ENCODE measurements at regions not wholly inside any gene's neighbourhood (a gene's known extent, or its start where the extent isn't known, plus 50 kb on each side); places are given as distances from the start of the nearest gene placed in this dataset.
"Not testable (repeated sequence)": the region's sequence is repeated elsewhere in the genome, so short reads cannot be mapped to it uniquely, and the experiment has no call there.

- DNase-seq (ENCODE audit: low spot score), result no peak
Measured at GRCh38 chr13:26483546-26483945, 73.9 kb upstream of the WASF3 start.

DNA sequence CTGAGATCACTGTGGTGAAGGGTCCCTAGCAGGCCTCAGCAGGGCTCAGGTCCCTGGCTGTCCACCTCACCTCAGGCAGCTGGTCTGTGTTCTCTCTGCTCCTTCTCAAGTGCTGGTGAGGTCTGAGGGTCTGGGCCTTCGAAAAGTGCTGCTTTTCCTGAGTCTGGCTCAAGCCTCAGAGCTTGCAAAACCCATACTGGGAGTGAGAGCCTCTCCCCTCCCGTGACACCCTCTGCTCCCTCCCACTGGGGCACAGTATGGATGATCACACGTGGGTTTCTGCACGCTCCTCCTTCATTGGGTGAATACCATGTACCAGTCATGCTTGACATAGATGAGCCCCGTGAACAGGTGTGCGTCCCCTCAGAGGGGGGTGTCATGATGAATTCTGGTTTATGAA lies 73.3 kb upstream of the WASF3 start:
- DNase-seq (ENCODE audit: low spot score), result no peak

DNA sequence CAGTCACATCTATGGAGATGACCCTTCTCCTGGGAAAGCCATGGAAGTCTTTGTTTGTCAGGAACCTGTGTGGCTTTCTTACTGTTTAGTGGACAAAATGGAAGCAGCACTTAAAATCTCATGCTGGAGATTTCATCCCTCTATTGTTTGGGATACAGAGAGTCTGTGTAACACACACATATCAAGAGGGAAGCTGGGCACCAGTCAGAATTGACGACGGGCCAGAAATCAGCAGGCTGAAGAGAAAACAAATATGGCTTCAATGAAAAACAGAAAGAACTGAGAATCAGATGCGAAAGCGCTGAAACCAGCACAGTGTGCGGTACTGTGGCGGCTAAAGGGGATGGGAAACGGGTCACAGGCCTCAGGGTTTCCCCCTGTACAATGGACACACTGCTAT lies 72.2 kb upstream of the WASF3 start:
- DNase-seq (ENCODE audit: low spot score), result no peak

DNA sequence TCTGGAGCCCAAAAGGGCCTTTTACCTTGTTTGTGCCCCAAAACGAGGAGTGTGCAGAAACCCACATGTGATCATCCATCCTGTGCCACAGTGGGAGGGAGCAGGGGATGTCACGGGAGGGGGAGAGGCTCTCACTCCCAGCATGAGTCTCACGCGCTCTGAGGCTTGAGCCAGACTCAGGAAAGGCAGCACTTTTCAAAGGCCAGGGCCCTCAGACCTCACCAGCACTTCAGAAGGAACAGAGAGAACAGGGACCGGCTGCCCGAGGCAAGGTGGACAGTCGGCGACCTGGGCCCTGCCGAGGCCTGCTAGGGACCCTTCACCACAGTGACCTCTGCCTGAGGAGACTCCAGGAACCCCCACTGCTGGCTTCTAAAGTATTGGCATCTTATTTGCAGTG lies 71.7 kb upstream of the WASF3 start:
- no peak for DNase-seq (ENCODE audit: low spot score)

- DNase-seq (ENCODE audit: low spot score), result no peak
Measured at GRCh38 chr13:26486550-26486949, 70.9 kb upstream of the WASF3 start.

DNA sequence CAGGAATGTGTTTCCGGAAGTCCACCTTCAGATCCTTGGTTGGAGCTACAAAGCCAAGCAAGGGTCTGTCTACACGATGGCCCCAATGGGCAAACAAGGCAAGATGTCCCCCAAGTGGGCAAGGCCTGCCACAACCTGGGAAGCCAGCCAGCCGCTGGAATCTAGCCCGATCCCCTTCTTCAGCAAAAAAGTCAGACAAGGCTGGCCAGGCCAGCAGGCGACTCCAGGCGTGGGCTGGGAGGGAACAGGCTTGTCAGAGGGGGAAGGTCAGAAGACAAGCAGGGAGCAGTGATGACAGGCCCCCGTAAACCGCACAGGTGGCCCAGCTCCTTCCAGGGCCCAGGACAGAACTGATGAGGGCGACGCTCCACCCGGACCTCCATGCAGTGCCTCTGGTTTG lies 69.7 kb upstream of the WASF3 start:
- DNase-seq (ENCODE audit: low spot score), result no peak

- no peak for DNase-seq (ENCODE audit: low spot score)
Measured at GRCh38 chr13:26488236-26489003, 69.1 kb upstream of the WASF3 start.

DNA sequence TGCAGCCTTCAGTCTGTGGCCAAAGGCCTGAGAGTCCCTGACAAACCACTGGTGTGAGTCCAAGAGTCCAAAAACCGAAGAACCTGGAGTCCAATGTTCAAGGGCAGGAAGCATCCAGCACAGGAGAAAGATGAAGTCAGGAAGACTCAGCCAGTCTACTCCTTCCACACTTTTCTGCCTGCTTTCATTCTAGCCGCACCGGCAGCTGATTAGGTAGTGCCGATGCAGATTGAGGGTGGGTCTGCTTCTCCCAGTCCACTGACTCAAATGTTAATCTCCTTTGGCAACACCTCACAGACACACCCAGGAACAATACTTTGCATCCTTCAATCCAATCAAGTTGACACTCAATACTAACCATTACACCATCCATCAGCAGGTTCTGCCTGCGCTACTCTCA lies 65.2 kb upstream of the WASF3 start:
- not testable (repeated sequence) for DNase-seq (ENCODE audit: low spot score)

- no peak for DNase-seq (ENCODE audit: low spot score)
Measured at GRCh38 chr13:26494571-26495195, 62.8 kb upstream of the WASF3 start.

- no peak for DNase-seq (ENCODE audit: low spot score)
Measured at GRCh38 chr13:26495750-26496149, 61.7 kb upstream of the WASF3 start.

DNA sequence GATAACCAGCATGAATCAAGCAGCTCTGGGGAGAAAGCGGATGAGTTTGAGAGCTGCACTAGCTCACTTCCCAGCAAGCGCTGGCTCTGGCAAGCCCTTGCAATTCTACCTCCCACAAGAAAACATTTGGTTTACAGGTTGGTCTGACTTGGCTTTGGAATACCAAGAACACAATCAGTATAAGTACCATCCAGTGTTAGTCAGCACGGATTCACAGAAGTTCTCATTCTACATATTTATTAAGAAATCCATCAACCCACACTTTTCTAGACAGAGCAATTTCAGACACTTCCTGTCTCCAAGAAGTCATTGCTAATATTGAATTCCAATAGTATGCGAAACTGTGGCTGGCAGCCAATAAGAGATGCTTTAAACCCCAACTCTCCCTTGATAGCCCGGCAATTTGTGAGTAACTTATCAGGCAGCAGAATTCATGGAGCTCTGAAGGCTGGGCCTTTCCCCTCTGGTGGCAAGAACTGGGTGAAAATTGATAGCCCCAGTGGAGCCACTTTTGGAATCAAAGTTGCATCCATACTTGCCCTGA lies 59.4 kb upstream of the WASF3 start:
- no peak for DNase-seq (ENCODE audit: low spot score)

GRCh38 chr13:26498656-26499601 lies 58.6 kb upstream of the WASF3 start:
- DNase-seq (ENCODE audit: low spot score), result no peak

GRCh38 chr13:26500618-26501320 lies 56.7 kb upstream of the WASF3 start:
- no peak for DNase-seq (ENCODE audit: low spot score)

DNA sequence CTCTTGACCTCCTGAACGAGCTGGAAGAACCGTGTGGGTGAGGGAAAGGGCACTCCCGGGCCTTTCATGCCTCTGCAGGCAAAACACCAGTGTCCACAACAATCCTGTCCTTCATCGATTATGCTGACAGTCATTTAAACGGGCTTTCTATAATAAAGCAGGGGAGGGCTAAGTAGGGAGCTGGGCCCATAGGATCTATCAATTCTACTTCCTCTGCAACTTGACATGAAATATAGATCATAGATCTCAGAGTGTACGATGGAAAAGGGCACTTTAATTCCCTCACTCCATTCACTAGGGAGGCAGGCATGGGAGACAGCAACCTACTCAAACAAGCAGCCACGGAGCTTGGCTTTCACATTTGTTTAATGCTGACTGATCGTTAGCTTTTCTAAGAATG lies 55.8 kb upstream of the WASF3 start:
- DNase-seq (ENCODE audit: low spot score), result no peak

GRCh38 chr13:26502826-26503225 lies 54.7 kb upstream of the WASF3 start:
- DNase-seq (ENCODE audit: low spot score), result no peak

GRCh38 chr13:26503826-26504594 lies 53.5 kb upstream of the WASF3 start:
- DNase-seq (ENCODE audit: low spot score), result no peak

All from NAMALWA (cell line).